ENCODE measurements at regions not wholly inside any gene's neighbourhood (a gene's known extent, or its start where the extent isn't known, plus 50 kb on each side); places are given as distances from the start of the nearest gene placed in this dataset.

DNA sequence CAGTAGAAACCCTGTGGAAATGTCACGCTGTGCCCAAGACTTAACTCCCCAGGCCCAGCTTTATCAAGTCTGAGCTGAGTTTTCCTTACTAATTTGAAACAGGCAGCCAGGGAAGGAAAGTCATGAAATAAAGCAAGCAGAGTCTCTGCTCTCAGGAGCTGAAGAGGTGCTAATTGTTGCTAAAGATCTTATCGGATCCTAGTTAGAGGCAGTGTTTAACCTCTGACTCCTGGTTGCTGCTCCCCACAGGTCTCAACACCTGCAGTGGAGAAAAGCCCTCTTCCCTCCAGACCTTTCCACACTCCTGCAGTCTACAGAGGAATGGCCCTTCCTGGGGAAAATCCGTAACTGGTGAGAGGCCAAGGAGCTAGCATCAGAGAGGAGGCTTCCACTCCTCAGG is 628.2 kb downstream of the NTRK3 start:
- no peak for DNase-seq

DNA sequence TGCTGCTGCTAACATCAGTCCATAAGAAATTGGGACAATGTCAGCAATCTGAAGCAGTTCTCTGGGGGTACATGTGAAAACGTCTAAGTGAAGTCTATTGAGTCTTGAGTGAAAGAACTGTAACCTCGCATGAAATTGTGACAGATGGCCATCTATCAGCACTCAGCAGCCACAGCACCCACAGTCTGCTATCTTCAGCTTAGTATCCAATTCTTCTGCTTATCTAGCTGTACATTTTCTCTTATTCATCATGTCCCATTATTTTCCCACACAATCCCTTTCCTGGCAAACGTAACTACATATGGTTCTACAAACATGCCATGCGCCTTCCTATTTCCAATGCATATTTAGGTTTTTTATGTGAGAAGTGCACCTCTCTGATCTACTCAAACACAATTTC is 629.7 kb downstream of the NTRK3 start:
- DNase-seq = no peak

GRCh38 chr15:87623832-87624231 is 632.7 kb downstream of the NTRK3 start:
- peak; percentile 10 for DNase-seq

DNA sequence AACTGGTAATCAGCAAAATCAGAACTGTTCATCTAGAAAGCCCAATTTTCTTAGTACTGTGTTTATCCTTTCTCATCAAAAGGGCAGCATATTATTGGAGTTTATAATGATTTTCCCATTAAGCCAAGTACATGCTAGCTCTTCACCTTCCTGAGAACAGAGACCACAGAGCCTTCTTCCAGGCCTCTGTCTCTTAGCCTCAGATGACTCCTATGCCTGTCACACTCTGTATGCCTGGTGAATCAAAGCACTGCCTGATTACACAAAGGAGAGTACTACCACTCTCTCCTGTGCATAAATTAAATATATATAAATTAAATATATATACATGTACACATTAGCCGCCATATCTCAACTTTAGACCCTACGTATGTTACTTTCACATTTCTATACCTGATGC is 636.1 kb downstream of the NTRK3 start:
- no peak for DNase-seq

DNA sequence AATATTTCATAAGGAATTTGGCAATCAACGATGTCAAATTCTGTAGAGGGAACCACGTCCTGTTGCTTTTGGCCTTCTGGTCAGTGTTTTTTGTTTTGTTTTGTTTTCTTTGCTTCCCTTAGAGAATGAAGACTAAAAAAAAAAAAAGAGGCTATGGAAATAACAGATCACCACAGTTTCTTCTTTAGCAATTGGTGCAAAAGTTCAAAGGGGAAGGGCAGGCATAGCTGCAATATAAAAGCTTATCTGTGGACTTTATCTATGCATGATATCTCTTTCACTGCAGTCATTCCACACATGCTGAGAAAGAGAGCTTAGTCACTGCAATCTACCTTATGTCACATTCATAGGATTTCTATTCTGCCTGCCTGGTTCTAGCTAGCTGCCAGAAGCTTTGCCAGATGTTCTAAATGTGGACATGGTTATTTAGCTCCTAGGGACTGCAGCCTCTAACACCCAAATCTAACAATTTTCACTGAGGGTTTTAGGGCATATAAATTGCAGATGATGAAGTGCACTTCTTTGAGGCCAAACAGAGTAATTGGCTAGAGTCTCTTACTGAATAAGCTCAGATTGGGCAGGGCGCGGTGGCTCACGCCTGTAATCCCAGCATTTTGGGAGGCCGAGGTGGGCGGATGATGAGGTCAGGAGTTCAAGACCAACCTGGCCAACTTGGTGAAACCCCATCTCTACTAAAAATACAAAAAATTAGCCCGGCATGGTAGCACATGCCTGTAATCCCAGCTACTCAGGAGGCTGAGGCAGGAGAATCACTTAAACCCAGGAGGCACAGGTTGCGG is 637.2 kb downstream of the NTRK3 start:
- DNase-seq = no peak

DNA sequence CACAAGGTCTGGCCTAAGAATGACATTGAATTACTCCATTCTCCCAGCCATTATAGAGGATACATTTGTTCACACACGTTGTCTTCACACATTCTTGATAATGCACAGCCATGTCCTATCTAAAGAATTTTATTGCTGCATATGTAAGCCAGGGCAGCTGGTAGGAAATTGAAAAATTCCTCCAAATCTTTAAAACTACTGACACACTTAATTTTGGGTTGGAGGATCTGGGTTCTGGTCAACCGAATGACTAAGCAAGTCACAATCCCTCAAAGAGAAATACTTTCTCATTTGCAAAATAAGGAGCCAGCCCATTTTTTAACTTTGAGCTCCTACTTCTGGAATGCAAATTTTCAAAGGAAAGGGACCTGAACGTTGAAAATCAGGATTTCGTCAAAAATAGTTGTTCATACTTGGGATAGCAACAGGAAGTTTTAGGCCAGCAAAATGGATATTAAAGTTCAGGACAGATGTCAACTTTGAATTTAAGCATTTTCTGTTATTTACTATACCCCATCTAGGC is 638.3 kb downstream of the NTRK3 start:
- DNase-seq = no peak

GRCh38 chr15:87614704-87615103 is 641.8 kb downstream of the NTRK3 start:
- no peak for DNase-seq

GRCh38 chr15:87610366-87610765 is 646.2 kb downstream of the NTRK3 start:
- no peak for DNase-seq

GRCh38 chr15:87609894-87610293 is 646.6 kb downstream of the NTRK3 start:
- no peak for DNase-seq

DNA sequence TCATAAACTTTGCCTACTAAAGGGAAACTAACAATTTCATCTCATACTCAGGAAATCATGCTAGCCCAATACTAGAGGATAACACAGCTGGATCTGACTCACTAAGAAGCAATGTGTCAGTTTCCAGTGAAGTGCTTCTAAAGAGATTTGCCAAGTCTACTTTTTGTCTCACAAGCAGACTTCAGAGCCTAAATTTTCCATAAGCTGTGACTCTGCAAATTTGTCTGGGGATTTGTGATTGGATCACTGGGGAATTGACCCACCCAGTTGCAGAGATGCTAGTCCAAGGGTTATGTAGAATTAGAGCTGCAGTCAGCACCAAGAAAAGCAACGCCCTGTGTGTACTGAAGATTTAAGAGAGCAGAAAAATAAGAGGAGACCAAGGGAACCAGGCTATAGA is 647.1 kb downstream of the NTRK3 start:
- no peak for DNase-seq

DNA sequence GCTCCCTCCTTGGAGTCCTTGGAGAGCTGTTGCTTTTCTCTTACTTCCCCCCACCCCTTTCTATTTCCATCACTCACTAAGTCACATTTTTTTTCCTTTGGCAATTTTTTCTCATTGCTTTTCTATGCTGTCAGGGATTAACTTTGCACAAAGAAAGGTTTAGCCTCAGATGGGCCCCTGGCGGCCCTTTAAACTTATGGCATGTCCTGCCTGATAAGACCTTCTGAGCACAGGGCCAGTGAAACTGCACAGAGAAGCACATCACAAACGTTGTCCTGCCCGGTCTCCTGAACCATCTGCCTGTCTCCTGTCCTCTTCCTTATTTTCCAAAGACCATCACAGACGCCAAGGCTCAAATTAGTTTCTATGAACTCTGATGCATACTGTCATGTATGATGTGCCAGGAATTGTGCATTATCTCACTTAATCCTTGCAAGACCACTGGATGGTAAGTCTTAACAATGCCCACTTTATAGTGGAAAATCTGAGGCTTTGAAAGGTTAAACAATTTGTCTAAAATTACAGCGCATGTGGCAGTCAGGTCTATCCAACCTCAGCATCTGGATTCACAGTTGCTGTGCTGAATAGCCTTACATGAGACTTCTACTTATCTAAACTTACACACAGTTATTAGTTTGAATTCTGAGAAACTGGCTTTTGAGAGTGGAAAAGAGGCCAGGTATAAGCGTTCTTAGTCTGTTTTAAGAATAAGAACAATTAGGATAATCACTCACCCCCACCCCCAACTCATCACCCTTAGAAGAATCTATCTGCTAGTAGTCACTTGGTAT is 648.1 kb downstream of the NTRK3 start:
- DNase-seq = no peak

DNA sequence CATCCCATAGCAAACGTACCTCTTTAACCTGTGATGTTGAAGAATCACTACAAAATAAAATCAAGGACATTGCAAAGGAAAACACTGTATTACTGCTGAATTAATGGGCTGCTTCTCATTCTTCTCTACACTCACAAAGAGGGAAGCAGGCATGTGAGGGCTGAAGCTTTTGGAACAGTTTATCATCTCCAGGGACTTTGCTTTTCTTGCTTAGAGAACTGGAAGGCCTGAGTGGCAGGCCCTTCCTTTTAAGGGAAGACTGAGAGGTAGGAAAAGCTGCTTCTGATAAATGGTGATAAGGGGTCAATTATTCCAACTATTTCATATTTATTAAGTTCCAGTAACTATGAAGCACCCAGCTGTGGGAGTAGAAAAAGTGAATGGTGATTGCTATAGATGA is 649.6 kb downstream of the NTRK3 start:
- no peak for DNase-seq

DNA sequence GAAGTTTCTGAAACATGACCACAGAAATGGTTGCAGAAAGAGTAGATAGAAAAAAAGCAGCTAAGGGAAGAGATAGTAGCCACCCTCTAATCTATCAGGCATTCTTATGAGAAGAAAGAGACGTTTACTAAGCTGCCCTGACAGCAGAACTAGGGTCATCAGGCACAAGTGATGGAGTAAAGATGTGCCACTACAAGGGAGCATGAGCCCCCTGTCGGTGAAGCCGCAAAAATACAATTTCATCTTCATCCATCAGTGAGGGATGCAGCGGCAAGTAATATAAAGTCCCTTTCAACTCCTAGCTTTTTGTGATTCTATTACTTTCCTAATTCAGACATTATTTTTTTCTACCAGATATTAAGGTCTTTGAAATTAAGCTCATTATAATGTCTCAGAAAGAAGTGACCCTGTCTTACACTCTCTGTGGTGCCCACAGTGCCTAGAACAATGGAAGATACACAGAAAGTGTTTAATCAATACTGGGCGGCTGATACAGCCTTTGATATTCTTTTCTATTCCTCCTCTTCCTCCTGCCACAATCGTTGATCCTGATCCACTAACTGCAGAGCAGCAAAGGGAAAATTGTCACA is 651.6 kb downstream of the NTRK3 start:
- DNase-seq = peak; percentile 41

GRCh38 chr15:87602371-87602770 is 654.2 kb downstream of the NTRK3 start:
- DNase-seq = no peak

DNA sequence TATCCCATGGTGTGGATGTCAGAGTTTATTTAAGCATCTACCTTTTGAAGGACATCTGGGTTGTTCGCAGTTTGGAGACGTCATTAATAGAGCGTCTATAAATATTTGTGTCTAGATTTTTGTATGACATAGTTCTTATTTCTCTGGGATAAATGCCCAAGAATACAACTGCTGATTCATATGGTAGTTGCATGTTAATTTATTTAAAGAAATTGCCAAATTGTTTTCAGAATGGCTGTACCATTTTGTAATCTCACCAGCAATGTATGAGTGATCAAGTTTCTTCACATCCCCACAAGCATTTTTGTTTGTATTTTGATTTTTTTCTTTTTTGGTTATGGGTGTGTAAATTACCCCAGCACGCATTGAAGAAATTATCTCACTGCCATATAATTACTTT is 656.9 kb downstream of the NTRK3 start:
- no peak for DNase-seq

GRCh38 chr15:87597346-87598052 is 659.0 kb downstream of the NTRK3 start:
- peak; percentile 14 for DNase-seq

- DNase-seq = no peak
Measured at GRCh38 chr15:87591582-87591981, 665.0 kb downstream of the NTRK3 start.

- no peak for DNase-seq
Measured at GRCh38 chr15:87591042-87591441, 665.5 kb downstream of the NTRK3 start.

DNA sequence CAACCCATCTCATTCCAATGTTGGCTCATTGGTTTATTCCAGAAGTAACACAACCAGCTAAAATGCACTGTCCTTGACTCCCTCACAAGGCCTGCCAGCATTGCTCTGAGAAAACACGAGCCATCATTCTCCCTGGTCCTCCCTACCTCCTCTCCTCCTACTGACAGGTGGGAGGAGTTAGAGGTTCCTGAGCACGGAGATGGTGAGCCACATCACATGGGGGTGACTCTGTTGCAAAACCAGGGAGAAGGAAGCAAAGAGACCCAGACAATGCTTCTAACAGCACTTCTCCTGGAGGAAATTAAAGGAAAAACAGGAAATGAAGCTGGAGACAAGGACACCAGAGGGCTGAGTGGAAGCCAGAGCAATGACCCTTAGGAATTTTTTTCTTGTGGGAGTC is 667.4 kb downstream of the NTRK3 start:
- no peak for DNase-seq

GRCh38 chr15:87582169-87582568 is 674.4 kb downstream of the NTRK3 start:
- DNase-seq = no peak

DNA sequence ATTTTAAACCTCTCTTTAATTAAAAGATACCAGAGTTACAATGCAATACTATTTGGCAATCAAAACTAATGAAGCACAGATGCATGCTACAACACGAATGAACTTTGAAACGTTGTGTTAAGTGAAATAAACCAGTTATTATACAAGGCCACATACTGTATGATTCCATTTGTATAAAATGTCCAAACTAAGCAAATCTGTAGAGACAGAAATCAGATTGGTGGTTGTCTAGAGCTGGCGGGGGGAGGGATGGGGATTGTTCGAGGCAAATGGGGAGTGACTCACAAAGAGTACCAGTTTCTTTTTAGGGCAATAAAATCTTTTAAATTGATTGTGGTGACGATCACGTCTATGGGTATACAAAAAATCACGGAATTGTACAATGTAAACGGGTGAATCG is 677.0 kb downstream of the NTRK3 start:
- no peak for DNase-seq

DNA sequence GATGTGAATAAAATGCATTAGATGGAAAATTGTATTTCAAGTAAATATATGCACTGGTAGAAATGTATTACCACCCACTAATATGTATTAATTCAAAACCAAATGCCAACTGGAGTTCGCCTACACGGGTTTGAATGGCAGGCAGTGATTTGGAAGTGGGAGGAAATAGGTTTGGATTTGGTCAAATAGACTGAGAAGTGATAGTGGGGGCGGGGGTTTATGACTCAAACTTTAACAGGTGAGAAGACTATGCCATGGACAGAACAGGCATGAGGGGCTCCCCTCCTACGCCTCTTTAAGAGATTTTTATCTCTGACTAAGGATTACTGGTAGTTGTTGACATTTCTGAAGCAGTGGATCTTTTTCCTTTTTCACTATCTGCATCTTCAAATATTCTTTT is 677.8 kb downstream of the NTRK3 start:
- no peak for DNase-seq

DNA sequence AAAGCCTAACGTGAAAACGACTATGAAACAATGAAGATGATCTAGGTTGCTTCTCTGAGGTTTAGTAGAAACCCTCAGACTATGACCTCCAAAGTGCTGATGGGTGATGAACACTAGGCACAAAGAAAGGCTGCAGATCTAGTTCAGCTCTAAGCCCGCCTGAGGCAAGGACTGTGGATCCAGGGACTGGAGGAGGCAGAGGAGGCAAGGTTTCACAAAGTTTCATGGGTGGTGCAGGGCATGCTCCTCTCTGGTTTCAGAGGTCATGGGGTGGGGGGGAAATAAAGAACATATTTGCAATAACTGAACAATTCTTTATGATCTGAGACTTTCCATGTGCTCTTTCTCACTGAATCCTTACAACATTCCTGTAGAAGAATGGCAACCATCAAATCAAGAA is 679.2 kb downstream of the NTRK3 start:
- no peak for DNase-seq

All from activated CD4-positive, alpha-beta T cell treated with anti-CD3 and anti-CD28 coated beads for 48 hours (primary cell).